HG03135 (cell line): ENCODE measurements at regions not wholly inside any gene's neighbourhood (a gene's known extent, or its start where the extent isn't known, plus 50 kb on each side); places are given as distances from the start of the nearest gene placed in this dataset.

Experiments
- ATAC-seq: cut with Tn5 transposase; IDR thresholded peaks from one replicate; pipeline ENCODE4 v1.9.1; 2021; ENCODE audit warnings: mild to moderate bottlenecking, moderate library complexity; ENCODE audit not compliant: unreplicated experiment

GRCh38 chr2:59076079-59076619 lies 835.0 kb upstream of the FANCL start:
- no peak for ATAC-seq

GRCh38 chr2:59074071-59074470 lies 832.9 kb upstream of the FANCL start:
- ATAC-seq, result no peak

- no peak for ATAC-seq
Observed at GRCh38 chr2:59073286-59073685, 832.2 kb upstream of the FANCL start.

DNA sequence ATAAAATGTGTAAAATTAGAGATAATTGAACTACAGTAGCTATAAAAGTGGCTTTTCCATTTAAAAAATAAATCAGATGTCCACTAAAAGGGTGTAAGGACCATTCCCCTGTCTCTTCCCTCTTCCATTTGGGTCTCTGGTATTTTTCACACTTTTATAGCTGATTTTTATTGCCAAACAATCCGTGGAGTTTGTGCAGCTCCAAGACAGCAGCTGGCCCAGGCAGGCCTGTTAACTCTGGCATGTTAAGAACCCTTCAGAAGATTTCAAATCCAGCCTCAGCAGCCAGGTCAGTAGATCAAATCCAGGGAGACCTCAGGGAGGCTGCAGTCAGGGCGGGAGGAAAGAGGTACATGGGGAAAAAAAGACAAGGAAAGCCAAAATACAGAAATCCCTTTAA lies 827.1 kb upstream of the FANCL start:
- ATAC-seq, result no peak

DNA sequence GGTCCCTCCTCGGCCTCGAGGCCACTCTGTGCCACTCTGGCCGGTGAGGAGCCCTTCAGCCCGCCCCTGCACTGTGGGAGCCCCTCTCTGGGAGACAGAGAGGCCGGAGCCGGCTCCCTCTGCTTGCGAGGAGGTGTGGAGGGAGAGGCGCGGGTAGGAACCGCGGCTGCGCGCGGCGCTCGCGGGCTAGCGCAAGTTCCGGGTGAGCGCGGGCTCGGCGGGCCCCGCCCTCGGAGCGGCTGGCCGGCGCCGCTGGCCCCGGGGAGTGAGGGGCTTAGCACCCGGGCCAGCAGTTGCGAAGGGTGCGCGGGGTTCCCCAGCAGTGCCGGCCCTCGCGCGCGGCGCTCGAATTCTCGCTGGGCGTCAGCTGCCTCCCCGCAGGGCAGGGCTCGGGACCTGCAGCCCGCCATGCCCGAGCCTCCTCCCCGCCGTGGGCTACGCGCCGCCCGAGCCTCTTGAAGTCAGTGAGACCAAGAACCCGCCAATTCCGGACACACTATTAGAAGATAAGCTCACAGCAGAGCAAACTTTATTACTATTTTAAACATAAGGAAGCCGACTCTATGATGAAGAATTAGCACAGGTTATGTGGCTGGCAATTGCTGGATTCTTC lies 825.8 kb upstream of the FANCL start:
- no peak for ATAC-seq

DNA sequence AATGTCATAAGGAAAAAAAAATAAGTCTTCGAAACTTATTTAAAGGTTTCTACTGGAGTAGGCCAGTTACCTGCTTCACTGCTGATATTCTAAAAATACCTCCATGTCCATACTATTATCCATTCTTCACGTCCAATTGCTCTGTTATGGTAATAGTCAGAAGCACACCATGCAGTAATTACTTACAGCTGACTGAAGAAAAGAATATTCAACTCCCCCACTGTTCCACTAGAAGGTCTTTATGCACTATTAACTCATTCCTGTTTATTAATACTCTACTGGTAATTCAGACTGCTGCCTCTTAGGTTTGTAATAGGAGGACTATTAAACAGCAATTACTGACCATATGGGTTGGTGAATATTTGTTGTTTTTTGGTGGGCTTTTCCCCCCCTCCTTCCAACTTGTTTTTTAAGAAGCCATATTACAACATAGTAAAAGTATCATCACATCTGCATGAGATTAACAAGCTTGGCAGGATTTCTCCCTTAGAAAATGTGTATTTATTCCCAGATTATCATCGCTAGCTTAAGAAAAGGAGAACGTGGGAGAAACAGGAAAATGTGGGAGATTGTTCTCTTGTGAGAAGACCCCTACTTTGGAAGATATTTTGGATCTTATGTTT lies 806.4 kb upstream of the FANCL start:
- no peak for ATAC-seq

GRCh38 chr2:59046401-59047372 lies 805.6 kb upstream of the FANCL start:
- ATAC-seq, result no peak

GRCh38 chr2:59044736-59045135 lies 803.6 kb upstream of the FANCL start:
- no peak for ATAC-seq

GRCh38 chr2:59041139-59041538 lies 800.0 kb upstream of the FANCL start:
- no peak for ATAC-seq

- no peak for ATAC-seq
Observed at GRCh38 chr2:59034837-59035236, 793.7 kb upstream of the FANCL start.

DNA sequence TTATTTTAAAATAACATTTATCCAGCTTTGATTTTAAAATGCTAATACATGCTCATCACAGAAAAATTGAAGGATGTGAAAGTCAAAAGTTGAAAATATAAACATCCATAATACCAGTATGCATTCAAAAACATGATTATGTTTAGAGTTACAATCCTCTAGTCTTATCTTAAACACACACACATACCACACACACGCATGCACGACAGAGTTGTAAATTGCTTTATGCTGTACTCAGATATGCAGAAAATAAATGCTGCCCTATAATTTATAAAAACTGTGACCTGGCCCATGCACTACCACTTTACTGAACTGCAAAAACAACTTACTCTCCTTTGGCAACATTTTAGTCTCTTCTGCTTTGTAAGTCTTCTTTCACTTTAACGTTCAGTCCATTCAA lies 793.0 kb upstream of the FANCL start:
- ATAC-seq, result no peak

DNA sequence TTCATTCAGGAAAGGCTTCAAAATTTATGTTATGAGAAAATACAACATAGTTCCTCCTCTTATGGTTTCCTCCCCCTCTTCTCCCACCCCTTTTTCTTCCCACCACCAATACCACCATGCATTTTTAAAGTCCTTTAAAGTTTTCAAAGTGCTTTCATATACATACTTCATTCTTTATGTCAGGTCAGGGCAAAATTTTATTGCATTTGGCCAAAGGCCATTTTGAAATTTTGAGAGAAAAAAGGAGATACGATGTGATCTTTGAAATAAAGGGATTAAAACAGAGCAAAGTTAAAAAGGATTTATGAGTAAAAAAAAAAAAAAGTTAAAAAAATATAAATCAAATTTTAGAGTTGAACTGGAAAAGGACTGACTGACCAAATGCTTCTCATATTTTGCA lies 792.5 kb upstream of the FANCL start:
- no peak for ATAC-seq

DNA sequence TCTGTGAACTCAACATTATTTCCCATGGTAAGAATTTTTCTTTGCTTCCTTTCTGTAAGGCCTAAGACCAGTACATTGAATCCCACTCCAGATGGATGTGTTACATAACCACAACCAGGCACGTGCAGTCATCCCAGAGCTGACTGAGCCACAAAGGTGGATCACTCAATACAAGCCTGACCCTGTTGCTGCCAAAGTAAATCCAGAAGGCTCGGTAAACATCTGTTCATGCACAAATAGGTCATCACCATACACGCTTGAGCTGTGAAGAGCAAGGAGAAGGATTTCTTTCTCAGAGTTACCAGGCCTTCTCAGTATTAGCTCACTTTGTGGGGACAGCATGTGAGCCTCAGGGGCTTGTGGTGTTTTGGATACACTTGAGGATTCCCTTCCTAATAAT lies 791.4 kb upstream of the FANCL start:
- ATAC-seq, result no peak

DNA sequence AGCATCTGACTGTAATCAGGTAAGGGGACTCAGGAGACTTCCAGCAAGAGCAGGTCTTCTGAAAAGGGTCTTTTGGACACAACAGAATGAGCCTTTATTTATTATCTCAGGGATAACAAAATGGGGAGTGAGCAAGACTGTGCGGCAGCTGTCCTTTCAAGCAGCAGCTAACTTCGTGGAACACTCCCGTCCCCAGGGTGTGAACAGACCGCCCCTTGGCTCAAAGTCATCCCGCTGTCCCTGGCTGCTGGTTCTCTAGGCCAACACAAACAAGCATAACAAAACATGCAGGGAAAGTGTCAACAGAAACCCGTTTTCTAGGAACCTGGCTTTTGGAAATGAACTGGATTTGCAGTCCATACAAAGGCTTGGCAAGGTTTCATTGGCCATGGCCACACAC lies 787.9 kb upstream of the FANCL start:
- ATAC-seq, result no peak

- no peak for ATAC-seq
Observed at GRCh38 chr2:59027320-59027719, 786.2 kb upstream of the FANCL start.

DNA sequence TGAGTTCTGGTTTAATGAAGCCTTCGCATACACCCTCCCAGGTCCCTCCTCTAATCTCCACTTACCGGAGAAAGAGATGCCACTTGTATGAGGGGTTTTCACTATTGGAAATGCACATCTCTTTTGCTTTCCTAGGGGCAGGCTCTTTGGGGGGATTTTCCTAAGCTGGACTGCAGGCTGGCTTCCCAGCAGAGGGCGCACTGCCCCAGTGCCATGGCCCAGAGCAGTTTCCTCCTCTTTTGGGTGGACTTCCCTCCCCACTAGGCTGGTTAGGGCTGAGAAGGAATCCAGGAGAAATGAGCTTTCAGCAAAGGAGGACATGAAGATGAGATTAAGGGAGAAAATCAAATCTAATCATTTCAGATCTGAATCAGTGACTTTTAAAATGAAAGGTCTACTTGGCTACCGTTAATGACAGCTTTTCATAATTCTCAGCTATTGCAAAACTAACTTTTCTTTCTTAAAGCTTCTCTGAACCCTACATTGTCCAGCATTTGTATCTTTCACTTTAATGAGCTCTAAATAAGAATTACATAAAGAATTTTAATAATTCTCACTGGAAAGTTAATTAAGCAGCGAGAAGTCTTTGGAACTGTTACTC lies 784.1 kb upstream of the FANCL start:
- ATAC-seq, result no peak

DNA sequence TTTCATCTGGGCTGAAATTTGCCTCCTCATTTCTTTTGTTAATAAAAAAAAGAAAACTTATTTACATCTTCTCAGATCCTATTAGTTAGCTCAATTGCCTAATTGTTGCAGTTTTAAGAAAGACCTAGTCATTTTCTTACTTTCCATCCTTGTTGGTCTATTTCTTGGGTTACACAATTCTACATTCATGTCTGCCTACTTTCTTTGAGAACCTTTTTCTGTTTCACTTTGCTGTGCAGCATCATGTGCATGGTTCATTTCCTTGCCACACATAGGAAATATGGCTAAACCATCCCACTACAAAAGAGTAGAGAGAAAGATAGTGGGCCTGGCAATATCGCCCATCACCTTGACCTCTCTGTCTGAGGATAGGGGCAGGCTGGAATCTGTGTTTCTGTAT lies 780.7 kb upstream of the FANCL start:
- ATAC-seq, result no peak

- no peak for ATAC-seq
Observed at GRCh38 chr2:59019566-59020159, 778.5 kb upstream of the FANCL start.

DNA sequence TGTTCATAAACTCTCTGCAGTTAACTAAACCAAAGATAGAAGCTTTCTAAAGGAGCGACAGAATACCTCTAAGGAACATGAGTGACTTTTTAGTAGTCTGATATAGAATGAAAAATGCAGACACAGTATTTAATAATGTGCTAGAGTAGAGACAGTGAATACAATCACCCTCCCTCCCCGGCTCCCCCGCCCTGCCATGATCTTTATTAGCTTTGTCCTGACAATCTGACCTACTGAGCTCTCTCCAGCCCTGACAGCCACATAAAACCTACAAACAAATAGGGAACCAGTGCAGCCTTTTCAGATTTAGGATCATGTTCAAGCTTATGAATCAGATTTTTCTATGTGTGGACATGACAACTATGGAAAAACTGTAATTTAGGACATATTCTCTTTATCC lies 777.6 kb upstream of the FANCL start:
- ATAC-seq, result no peak

DNA sequence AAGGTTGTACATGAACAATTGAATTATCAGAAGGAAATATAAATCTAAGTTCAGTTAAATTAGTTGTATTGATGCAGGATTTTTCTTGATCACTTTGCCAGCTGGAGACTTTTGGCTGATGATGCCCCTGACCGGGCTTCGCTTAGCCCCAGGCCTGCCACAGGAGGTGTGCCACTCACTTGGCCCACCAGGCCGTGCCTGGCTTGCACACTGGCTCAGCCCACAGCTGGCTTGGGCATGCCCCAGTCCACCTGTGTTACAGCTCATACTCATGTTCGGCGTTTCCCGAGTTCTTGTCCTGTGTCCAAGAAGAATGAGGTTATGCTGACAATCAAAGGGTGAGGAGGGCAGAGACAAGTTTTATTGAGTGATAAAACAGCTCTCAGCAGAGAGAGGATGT lies 773.9 kb upstream of the FANCL start:
- ATAC-seq, result no peak

DNA sequence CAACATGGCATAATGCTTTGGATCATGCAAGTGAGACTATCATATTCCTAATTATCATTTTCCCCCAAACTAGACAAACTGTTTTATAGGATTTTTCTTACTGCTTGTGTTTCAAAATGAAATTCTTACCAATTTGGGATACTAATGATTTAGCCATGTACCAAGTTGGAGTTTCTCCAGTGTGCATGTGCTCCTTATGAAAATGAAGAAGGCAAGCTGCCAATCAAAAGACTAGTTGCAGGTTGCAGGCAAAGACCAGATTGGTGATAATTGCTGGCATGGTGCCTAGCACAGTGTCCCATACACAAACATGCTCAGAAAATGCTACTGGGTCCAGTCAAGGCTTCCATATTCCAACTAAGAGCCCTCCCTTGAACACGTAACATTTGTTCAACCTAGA lies 771.8 kb upstream of the FANCL start:
- no peak for ATAC-seq
